GM12878 (cell line): ENCODE measurements at regions not wholly inside any gene's neighbourhood (a gene's known extent, or its start where the extent isn't known, plus 50 kb on each side); places are given as distances from the start of the nearest gene placed in this dataset.

ENCODE experiments used
- ATAC-seq: fragments of 200-7000 bp; cut with Tn5 transposase; 3 replicates; pipeline ENCODE4 v1.9.1; 2020; ENCODE audit warnings: mild to moderate bottlenecking, moderate library complexity
- BruUV-seq: library from RNA; stranded (reverse); fragments of 400-500 nt; replicated peaks from 2 replicates; lab custom pipeline; 2021; lab: Mats Ljungman, UMichigan
- CTCF ChIA-PET: fragments of 300-600 bp; sonication (Branson Sonifier 250); formaldehyde crosslinking; extraction: SDS; loops from one replicate; lab custom pipeline; 2021; ENCODE audit warnings: inconsistent platforms; lab: Yijun Ruan, JAX
- POLR2A ChIA-PET: fragments of 350-600 bp; formaldehyde crosslinking; extraction: SDS; loops from one replicate; lab custom pipeline; 2021; ENCODE audit warnings: inconsistent platforms; lab: Charles Lee
- RAD21 ChIA-PET: fragments of 300-600 bp; sonication (Branson Sonifier 250); formaldehyde crosslinking; loops from one replicate; lab custom pipeline; 2023; ENCODE audit warnings: antibody characterized with exemption; ENCODE audit not compliant: unreplicated experiment; lab: Charles Lee
- SMC1A ChIA-PET: fragments of 300-600 bp; sonication (Branson Sonifier 250); formaldehyde crosslinking; loops from one replicate; lab custom pipeline; 2023; ENCODE audit not compliant: unreplicated experiment, uncharacterized antibody; lab: Charles Lee
- DNase-seq: peaks from one replicate; pipeline ENCODE4 v3.0.0-alpha.2; 2011; ENCODE audit warnings: low read depth, low spot score
- FAIRE-seq: peaks from 3 replicates; lab custom pipeline; 2011; peaks lifted over from hg19 to GRCh38; lab: Jason Lieb, UNC
- H2AFZ ChIP-seq: 2 replicates; pipeline ENCODE4 v1.6.0; 2011; ENCODE audit warnings: low read depth, low read length, control low read depth; ENCODE audit not compliant: control insufficient read depth
- H3K27ac ChIP-seq: 2 replicates; pipeline ENCODE4 v1.5.1; 2011; ENCODE audit warnings: control low read depth; ENCODE audit not compliant: control insufficient read depth, insufficient read depth
- H3K27me3 ChIP-seq, 2 experiments: replicated peaks in 1 of 2; 2 replicates each; pipeline versions ENCODE4 v1.6.0 to v1.6.1; 2011; ENCODE audit warnings: low read length in 1 of 2; ENCODE audit not compliant: control insufficient read depth in 2 of 2, insufficient read depth in 2 of 2
- H3K36me3 ChIP-seq, 2 experiments: 2 replicates each; pipeline ENCODE4 v1.5.1; 2011; ENCODE audit warnings: low read length in 1 of 2; ENCODE audit not compliant: control insufficient read depth in 2 of 2, insufficient read depth in 2 of 2
- H3K4me1 ChIP-seq: 2 replicates; pipeline ENCODE4 v1.6.1; 2011; ENCODE audit warnings: mild to moderate bottlenecking, low read length, moderate library complexity, mixed read lengths; ENCODE audit not compliant: control insufficient read depth, insufficient read depth
- H3K4me2 ChIP-seq: 2 replicates; pipeline ENCODE4 v1.6.0; 2011; ENCODE audit warnings: control low read depth; ENCODE audit not compliant: control insufficient read depth, insufficient read depth
- H3K4me3 ChIP-seq: fragments of 200-600 bp; sonication (generic); 2 replicates; pipeline ENCODE4 v1.5.1; 2016
- H3K79me2 ChIP-seq: 2 replicates; pipeline ENCODE4 v1.6.0; 2011; ENCODE audit warnings: low read length; ENCODE audit not compliant: control insufficient read depth, insufficient read depth
- H3K9ac ChIP-seq: 2 replicates; pipeline ENCODE4 v1.8.0; 2011; ENCODE audit warnings: low read length, control low read depth, mixed read lengths; ENCODE audit not compliant: control insufficient read depth, insufficient read depth
- H3K9me3 ChIP-seq: replicated peaks from 3 replicates; pipeline ENCODE4 v1.5.1; 2011; ENCODE audit warnings: mild to moderate bottlenecking, low read length; ENCODE audit not compliant: control insufficient read depth, insufficient read depth
- H4K20me1 ChIP-seq: 2 replicates; pipeline ENCODE4 v1.6.0; 2011; ENCODE audit not compliant: control insufficient read depth, insufficient read depth
- CHD1 ChIP-seq: IDR thresholded peaks from 2 replicates; pipeline ENCODE4 v1.6.1; 2012; ENCODE audit warnings: low read depth, low read length, improper control_type of control experiment
- MTA2 ChIP-seq: fragments of 450-650 bp; IDR thresholded peaks from 2 replicates; pipeline ENCODE4 v1.6.1; 2016; ENCODE audit warnings: low read depth, mild to moderate bottlenecking, moderate library complexity
- MTA3 ChIP-seq: IDR thresholded peaks from 2 replicates; pipeline ENCODE4 v1.6.1; 2012; ENCODE audit warnings: low read length, inconsistent platforms, borderline replicate concordance
- NR2C2 ChIP-seq: IDR thresholded peaks from 2 replicates; pipeline ENCODE4 v1.6.1; 2011; ENCODE audit warnings: borderline replicate concordance, low read depth; ENCODE audit not compliant: control insufficient read depth, insufficient read length
- NR2F1 ChIP-seq: fragments of 450-650 bp; conservative IDR thresholded peaks from 2 replicates; pipeline ENCODE4 v1.6.1; 2017; ENCODE audit warnings: mild to moderate bottlenecking
- PAX5 ChIP-seq: IDR thresholded peaks from 2 replicates; pipeline ENCODE4 v1.6.1; 2011; ENCODE audit warnings: low read depth, low read length, borderline replicate concordance
- PKNOX1 ChIP-seq: fragments of 450-650 bp; IDR thresholded peaks from 2 replicates; pipeline ENCODE4 v1.6.1; 2016; ENCODE audit warnings: mild to moderate bottlenecking
- RBBP5 ChIP-seq: fragments of 200-600 bp; sonication (generic); conservative IDR thresholded peaks from 2 replicates; pipeline ENCODE4 v1.6.1; 2016
- RUNX3 ChIP-seq: IDR thresholded peaks from 2 replicates; pipeline ENCODE4 v1.6.1; 2012; ENCODE audit warnings: low read length, inconsistent platforms
- SP1 ChIP-seq: IDR thresholded peaks from one replicate; pipeline ENCODE4 v1.6.1; 2011; ENCODE audit warnings: low read depth, low read length
- ZBED1 ChIP-seq: IDR thresholded peaks from 2 replicates; pipeline ENCODE4 v1.6.1; 2016; ENCODE audit warnings: borderline replicate concordance
- ZBTB11 ChIP-seq: fragments of 450-650 bp; formaldehyde crosslinking; IDR thresholded peaks from 2 replicates; pipeline ENCODE4 v1.5.0; 2022; ENCODE audit warnings: mild to moderate bottlenecking, missing genetic modification characterization
- ZNF217 ChIP-seq: fragments of 450-650 bp; IDR thresholded peaks from 2 replicates; pipeline ENCODE4 v1.6.1; 2017; ENCODE audit warnings: antibody characterized with exemption, mild to moderate bottlenecking
- ZZZ3 ChIP-seq: IDR thresholded peaks from 2 replicates; pipeline ENCODE4 v1.6.1; 2011; ENCODE audit warnings: low read depth; ENCODE audit not compliant: control insufficient read depth, insufficient read length
- WGBS: methylation state at CpG from one replicate; pipeline ENCODE4 v1.1.6; 2016; ENCODE audit warnings: low lambda C conversion rate; ENCODE audit not compliant: insufficient replicate concordance, insufficient coverage; ENCODE audit errors: missing lambda C conversion rate; 5-methylcytosine and 5-hydroxymethylcytosine counted together
- in situ Hi-C: fragments of 300-500 bp; cut with MboI; formaldehyde crosslinking; loops from 9 replicates; pipeline ENCODE4 v1.14.3; 2018; ENCODE audit warnings: mixed read lengths
- intact Hi-C: fragments of 100-400 bp; cut with micrococcal nuclease; formaldehyde crosslinking; loops from one replicate; pipeline ENCODE4 v1.14.2; 2022; ENCODE audit not compliant: unreplicated experiment
- TF ChIP-seq, protein P1 (sequence below): fragments of 450-650 bp; IDR thresholded peaks from 2 replicates; pipeline ENCODE4 v1.6.1; 2018; ENCODE audit warnings: mild to moderate bottlenecking, low read depth, moderate library complexity; ENCODE audit not compliant: partially characterized antibody
- TF ChIP-seq, protein P2 (sequence below): fragments of 450-650 bp; IDR thresholded peaks from 2 replicates; pipeline ENCODE4 v1.6.1; 2014; ENCODE audit warnings: mild to moderate bottlenecking

GRCh38 chr6:130527173-130527572 is 161.4 kb downstream of the TMEM200A start:
- Histone ChIP-seq H3K4me2 (no peak overlapping the region), H2AFZ (no peak overlapping the region), H4K20me1 (no peaks in the 10 kb centered on the region), H3K4me3 (no peak overlapping the region), H3K79me2 (no peaks in the 10 kb centered on the region), H3K36me3 (no peaks in the 10 kb centered on the region), H3K27ac (no peak overlapping the region), H3K9ac (no peak overlapping the region), H3K4me1 (peaks cover 2% of the 10 kb centered on the region; the same call in 1 of the 2 replicates), H3K9me3 (peaks cover 5% of the 10 kb centered on the region; the same call in 1 of the 3 replicates), H3K27me3 (no peaks in the 10 kb centered on the region)
- ChIA-PET RAD21 (interaction anchor here (1.6 to 2.5 kb wide), 3 partner anchors 10 to 30 kb away, joined by 6 to 7 read pairs (median 6); no protein-coding TSS in a partner anchor), SMC1A (interaction anchor here (0.6 to 5.3 kb wide), 12 partner anchors 7 to 169 kb away, joined by 3 to 62 read pairs (median 14); no protein-coding TSS in a partner anchor), CTCF (interaction anchor here (1.0 to 2.0 kb wide), 3 partner anchors 24 to 149 kb away, joined by 3 to 6 read pairs (median 5); no protein-coding TSS in a partner anchor), POLR2A (interaction anchor here (1.2 to 2.3 kb wide), 2 partner anchors 10 to 93 kb away, joined by 3 to 6 read pairs; no protein-coding TSS in a partner anchor)
- WGBS: 44% methylated on average over 1 of the region's 1 CpG
- intact Hi-C loops: no loop called here
- in situ Hi-C loops: no loop called here
- DNase-seq (no peak), ATAC-seq (peak; percentile 41; the same call in 2 of the 3 replicates), FAIRE-seq (no peak)
- BruUV-seq: no TSS peak
- TF ChIP-seq ZNF217: no peak
- TF ChIP-seq RBBP5: no peak
- TF ChIP-seq NR2F1: peak; percentile 62
- TF ChIP-seq ZBED1: no peak
- TF ChIP-seq RUNX3: no peak
- TF ChIP-seq, protein P1, sequence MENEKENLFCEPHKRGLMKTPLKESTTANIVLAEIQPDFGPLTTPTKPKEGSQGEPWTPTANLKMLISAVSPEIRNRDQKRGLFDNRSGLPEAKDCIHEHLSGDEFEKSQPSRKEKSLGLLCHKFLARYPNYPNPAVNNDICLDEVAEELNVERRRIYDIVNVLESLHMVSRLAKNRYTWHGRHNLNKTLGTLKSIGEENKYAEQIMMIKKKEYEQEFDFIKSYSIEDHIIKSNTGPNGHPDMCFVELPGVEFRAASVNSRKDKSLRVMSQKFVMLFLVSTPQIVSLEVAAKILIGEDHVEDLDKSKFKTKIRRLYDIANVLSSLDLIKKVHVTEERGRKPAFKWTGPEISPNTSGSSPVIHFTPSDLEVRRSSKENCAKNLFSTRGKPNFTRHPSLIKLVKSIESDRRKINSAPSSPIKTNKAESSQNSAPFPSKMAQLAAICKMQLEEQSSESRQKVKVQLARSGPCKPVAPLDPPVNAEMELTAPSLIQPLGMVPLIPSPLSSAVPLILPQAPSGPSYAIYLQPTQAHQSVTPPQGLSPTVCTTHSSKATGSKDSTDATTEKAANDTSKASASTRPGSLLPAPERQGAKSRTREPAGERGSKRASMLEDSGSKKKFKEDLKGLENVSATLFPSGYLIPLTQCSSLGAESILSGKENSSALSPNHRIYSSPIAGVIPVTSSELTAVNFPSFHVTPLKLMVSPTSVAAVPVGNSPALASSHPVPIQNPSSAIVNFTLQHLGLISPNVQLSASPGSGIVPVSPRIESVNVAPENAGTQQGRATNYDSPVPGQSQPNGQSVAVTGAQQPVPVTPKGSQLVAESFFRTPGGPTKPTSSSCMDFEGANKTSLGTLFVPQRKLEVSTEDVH: no peak
- TF ChIP-seq MTA3: no peak
- no peak for TF ChIP-seq SP1
- TF ChIP-seq ZZZ3: no peak
- TF ChIP-seq PKNOX1: peak; percentile 46; the same call in 1 of the 2 replicates
- no peak for TF ChIP-seq PAX5
- TF ChIP-seq CHD1: no peak
- TF ChIP-seq, protein P2, sequence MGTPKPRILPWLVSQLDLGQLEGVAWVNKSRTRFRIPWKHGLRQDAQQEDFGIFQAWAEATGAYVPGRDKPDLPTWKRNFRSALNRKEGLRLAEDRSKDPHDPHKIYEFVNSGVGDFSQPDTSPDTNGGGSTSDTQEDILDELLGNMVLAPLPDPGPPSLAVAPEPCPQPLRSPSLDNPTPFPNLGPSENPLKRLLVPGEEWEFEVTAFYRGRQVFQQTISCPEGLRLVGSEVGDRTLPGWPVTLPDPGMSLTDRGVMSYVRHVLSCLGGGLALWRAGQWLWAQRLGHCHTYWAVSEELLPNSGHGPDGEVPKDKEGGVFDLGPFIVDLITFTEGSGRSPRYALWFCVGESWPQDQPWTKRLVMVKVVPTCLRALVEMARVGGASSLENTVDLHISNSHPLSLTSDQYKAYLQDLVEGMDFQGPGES: no peak
- TF ChIP-seq MTA2: no peak
- no peak for TF ChIP-seq NR2C2
- TF ChIP-seq ZBTB11 (CRISPR knock-in tag): no peak
